GM12891 (cell line): ENCODE measurements at regions not wholly inside any gene's neighbourhood (a gene's known extent, or its start where the extent isn't known, plus 50 kb on each side); places are given as distances from the start of the nearest gene placed in this dataset.

Experiments used
- POLR2A ChIP-seq: IDR thresholded peaks from 2 replicates; pipeline ENCODE4 v1.6.1; 2011; ENCODE audit warnings: low read depth, low read length, control low read depth
- POU2F2 ChIP-seq: IDR thresholded peaks from 2 replicates; pipeline ENCODE4 v1.6.1; 2011; ENCODE audit warnings: low read depth, mild to moderate bottlenecking, control low read depth, low read length, moderate library complexity

- TF ChIP-seq POLR2A: no peak
- TF ChIP-seq POU2F2: no peak
Observed at GRCh38 chr4:38203609-38204008, 243.4 kb downstream of the PTTG2 start.
